Gastroesophageal sphincter (tissue), 3 donors: ENCODE measurements at regions not wholly inside any gene's neighbourhood (a gene's known extent, or its start where the extent isn't known, plus 50 kb on each side); places are given as distances from the start of the nearest gene placed in this dataset.

Experiments used
- CTCF ChIP-seq, 4 experiments: fragments of 200-600 bp in 2 of 4; fragments of 450-650 bp in 2 of 4; sonication (generic) in 1 of 4; IDR thresholded peaks; one replicate each; pipeline ENCODE4 v1.5.1; 2017 to 2019; ENCODE audit warnings: antibody characterized with exemption in 4 of 4, mild to moderate bottlenecking in 2 of 4, moderate library complexity in 2 of 4
- EP300 ChIP-seq: sonication (generic); formaldehyde crosslinking; IDR thresholded peaks from one replicate; pipeline ENCODE4 v1.6.1; 2017; ENCODE audit warnings: antibody characterized with exemption, mild to moderate bottlenecking
- POLR2A ChIP-seq, 2 donors: fragments of 450-650 bp; IDR thresholded peaks; one replicate each; pipeline ENCODE4 v1.6.1; 2017; ENCODE audit warnings: antibody characterized with exemption in 2 of 2, mild to moderate bottlenecking in 2 of 2, moderate library complexity in 1 of 2
- POLR2AphosphoS5 ChIP-seq: sonication (generic); formaldehyde crosslinking; IDR thresholded peaks from one replicate; pipeline ENCODE4 v1.6.1; 2017; ENCODE audit warnings: antibody characterized with exemption

- TF ChIP-seq CTCF (IDR thresholded peaks at IDR 0.05) (no peak), POLR2A (IDR thresholded peaks at IDR 0.05) (no peak), EP300 (no peak), POLR2AphosphoS5 (no peak)
Observed at GRCh38 chr13:77384999-77385398, 58.1 kb upstream of the MYCBP2 start.
